GM18858 (cell line): ENCODE measurements at regions not wholly inside any gene's neighbourhood (a gene's known extent, or its start where the extent isn't known, plus 50 kb on each side); places are given as distances from the start of the nearest gene placed in this dataset.

Source experiments
- ATAC-seq: cut with Tn5 transposase; IDR thresholded peaks from one replicate; pipeline ENCODE4 v1.9.1; 2021; ENCODE audit not compliant: unreplicated experiment

GRCh38 chr16:50964491-50964890 lies 186.6 kb downstream of the SALL1 start:
- no peak for ATAC-seq

- ATAC-seq, result no peak
Observed at GRCh38 chr16:50961952-50962351, 189.1 kb downstream of the SALL1 start.

GRCh38 chr16:50960517-50961202 lies 190.4 kb downstream of the SALL1 start:
- no peak for ATAC-seq

- no peak for ATAC-seq
Observed at GRCh38 chr16:50957056-50957455, 194.0 kb downstream of the SALL1 start.

GRCh38 chr16:50956637-50957036 lies 194.4 kb downstream of the SALL1 start:
- no peak for ATAC-seq

- ATAC-seq, result no peak
Observed at GRCh38 chr16:50955311-50955710, 195.8 kb downstream of the SALL1 start.

GRCh38 chr16:50954469-50954868 lies 196.6 kb downstream of the SALL1 start:
- ATAC-seq, result no peak

GRCh38 chr16:50953290-50953689 lies 197.8 kb downstream of the SALL1 start:
- no peak for ATAC-seq

- no peak for ATAC-seq
Observed at GRCh38 chr16:50950955-50951354, 200.1 kb downstream of the SALL1 start.

- ATAC-seq, result no peak
Observed at GRCh38 chr16:50948268-50948930, 202.7 kb downstream of the SALL1 start.

- no peak for ATAC-seq
Observed at GRCh38 chr16:50947826-50948225, 203.2 kb downstream of the SALL1 start.

GRCh38 chr16:50946606-50947005 lies 204.5 kb downstream of the SALL1 start:
- ATAC-seq, result no peak

GRCh38 chr16:50946098-50946497 lies 204.2 kb downstream of the CYLD start:
- ATAC-seq, result no peak

- no peak for ATAC-seq
Observed at GRCh38 chr16:50945171-50945570, 203.3 kb downstream of the CYLD start.

GRCh38 chr16:50944436-50944835 lies 202.6 kb downstream of the CYLD start:
- ATAC-seq, result no peak

- no peak for ATAC-seq
Observed at GRCh38 chr16:50944033-50944432, 202.1 kb downstream of the CYLD start.

- ATAC-seq, result no peak
Observed at GRCh38 chr16:50942143-50942542, 200.3 kb downstream of the CYLD start.

- ATAC-seq, result no peak
Observed at GRCh38 chr16:50941681-50942080, 199.8 kb downstream of the CYLD start.

GRCh38 chr16:50940275-50940854 lies 198.5 kb downstream of the CYLD start:
- ATAC-seq, result no peak

GRCh38 chr16:50939356-50939755 lies 197.5 kb downstream of the CYLD start:
- ATAC-seq, result no peak

- no peak for ATAC-seq
Observed at GRCh38 chr16:50938932-50939331, 197.0 kb downstream of the CYLD start.

GRCh38 chr16:50933262-50933661 lies 191.4 kb downstream of the CYLD start:
- ATAC-seq, result no peak
